ENCODE measurements at regions not wholly inside any gene's neighbourhood (a gene's known extent, or its start where the extent isn't known, plus 50 kb on each side); places are given as distances from the start of the nearest gene placed in this dataset.
A peak's percentile ranks its signal among the peaks of the same experiment; 100 is the strongest.

GRCh38 chr17:77875051-77875780 is 83.3 kb upstream of the TNRC6C start:
- H3K4me1 ChIP-seq (ENCODE audit: insufficient read depth, low read length): no peaks in the 10 kb centered on the region
- no peaks in the 10 kb centered on the region for H3K36me3 ChIP-seq (ENCODE audit: low read depth, low read length)
- intact Hi-C loops (cut with micrococcal nuclease): no loop called here
- no peaks in the 10 kb centered on the region for H3K79me2 ChIP-seq (ENCODE audit: low read length)
- ATAC-seq: no peak
- H4K20me1 ChIP-seq (ENCODE audit: low read length): no peaks in the 10 kb centered on the region
- peaks cover 63% of the 10 kb centered on the region for H3K27me3 ChIP-seq (ENCODE audit: low read length)
- H2AFZ ChIP-seq (ENCODE audit: low read length): no peak overlapping the region
- H3K9me3 ChIP-seq (ENCODE audit: low read length): peaks cover 8% of the 10 kb centered on the region; the same call in 1 of the 2 replicates
- no peak overlapping the region for H3K4me3 ChIP-seq (ENCODE audit: low read length)
- no peaks in the 10 kb centered on the region for H3K9me2 ChIP-seq (replicated peaks; ENCODE audit: low read length)
- H3K27ac ChIP-seq (ENCODE audit: low read length): no peak overlapping the region
- no peak for DNase-seq
- H3K4me2 ChIP-seq (ENCODE audit: low read length): no peak overlapping the region
- no peaks in the 10 kb centered on the region for H3F3A ChIP-seq (ENCODE audit: low read length, unreplicated experiment)
- POLR2A ChIA-PET (ENCODE audit: unreplicated experiment): no interaction called here
- CTCF ChIA-PET: no interaction called here
- no peak for TF ChIP-seq EZH2 (IDR thresholded peaks at IDR 0.05; ENCODE audit: low read length, unreplicated experiment)
- BruUV-seq (replicated peaks): no TSS peak
- H3K9ac ChIP-seq (ENCODE audit: low read length): no peak overlapping the region

DNA sequence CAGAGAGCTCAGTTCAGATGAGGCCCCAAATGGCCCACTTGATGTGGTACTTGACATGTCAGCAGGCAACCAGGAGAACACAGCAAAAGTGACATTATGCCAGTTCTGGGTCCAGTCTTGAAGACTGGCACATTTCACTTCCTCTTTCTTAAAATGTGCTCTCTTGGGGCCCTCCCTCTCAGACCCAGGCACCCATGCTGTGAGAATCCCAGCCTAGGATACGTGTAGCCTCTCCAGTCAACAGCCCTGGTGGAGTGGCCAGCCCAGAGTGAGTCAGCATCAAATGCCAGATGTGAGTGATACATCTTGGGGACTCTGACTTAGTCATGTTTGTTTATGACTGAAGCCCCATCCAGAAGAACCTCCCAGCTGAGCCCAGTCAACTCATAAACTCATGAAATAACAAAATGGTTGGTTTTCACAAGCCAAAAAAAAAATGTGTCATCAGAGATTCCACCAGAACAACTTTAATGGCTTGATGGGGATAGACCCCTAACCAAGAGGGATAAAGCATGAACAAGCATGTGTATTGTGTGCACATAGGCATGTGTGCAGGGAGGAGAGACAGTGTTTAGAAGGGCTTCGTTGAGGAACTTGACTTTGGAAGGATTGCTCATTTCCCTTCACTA is 82.5 kb upstream of the TNRC6C start:
- peaks cover 65% of the 10 kb centered on the region for H3K27me3 ChIP-seq (ENCODE audit: low read length)
- CTCF ChIA-PET: no interaction called here
- no peaks in the 10 kb centered on the region for H3K79me2 ChIP-seq (ENCODE audit: low read length)
- H3K4me2 ChIP-seq (ENCODE audit: low read length): no peak overlapping the region
- ATAC-seq: 0 out of 2 replicates have a peak, but pooled peaks have one; percentile 31
- peak; percentile 11 for DNase-seq
- H3K36me3 ChIP-seq (ENCODE audit: low read depth, low read length): no peaks in the 10 kb centered on the region
- no peaks in the 10 kb centered on the region for H4K20me1 ChIP-seq (ENCODE audit: low read length)
- H3K4me3 ChIP-seq (ENCODE audit: low read length): no peak overlapping the region
- TF ChIP-seq, protein P1, sequence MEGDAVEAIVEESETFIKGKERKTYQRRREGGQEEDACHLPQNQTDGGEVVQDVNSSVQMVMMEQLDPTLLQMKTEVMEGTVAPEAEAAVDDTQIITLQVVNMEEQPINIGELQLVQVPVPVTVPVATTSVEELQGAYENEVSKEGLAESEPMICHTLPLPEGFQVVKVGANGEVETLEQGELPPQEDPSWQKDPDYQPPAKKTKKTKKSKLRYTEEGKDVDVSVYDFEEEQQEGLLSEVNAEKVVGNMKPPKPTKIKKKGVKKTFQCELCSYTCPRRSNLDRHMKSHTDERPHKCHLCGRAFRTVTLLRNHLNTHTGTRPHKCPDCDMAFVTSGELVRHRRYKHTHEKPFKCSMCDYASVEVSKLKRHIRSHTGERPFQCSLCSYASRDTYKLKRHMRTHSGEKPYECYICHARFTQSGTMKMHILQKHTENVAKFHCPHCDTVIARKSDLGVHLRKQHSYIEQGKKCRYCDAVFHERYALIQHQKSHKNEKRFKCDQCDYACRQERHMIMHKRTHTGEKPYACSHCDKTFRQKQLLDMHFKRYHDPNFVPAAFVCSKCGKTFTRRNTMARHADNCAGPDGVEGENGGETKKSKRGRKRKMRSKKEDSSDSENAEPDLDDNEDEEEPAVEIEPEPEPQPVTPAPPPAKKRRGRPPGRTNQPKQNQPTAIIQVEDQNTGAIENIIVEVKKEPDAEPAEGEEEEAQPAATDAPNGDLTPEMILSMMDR (conservative IDR thresholded peaks at IDR 0.05; ENCODE audit: low read depth, low read length): no peak
- TF ChIP-seq EZH2 (IDR thresholded peaks at IDR 0.05; ENCODE audit: low read length, unreplicated experiment) (no peak), EZH2phosphoT487 (IDR thresholded peaks at IDR 0.05; ENCODE audit: borderline replicate concordance, low read length) (no peak)
- no TSS peak for BruUV-seq (replicated peaks)
- POLR2A ChIA-PET (ENCODE audit: unreplicated experiment): no interaction called here
- H3K4me1 ChIP-seq (ENCODE audit: insufficient read depth, low read length): no peaks in the 10 kb centered on the region
- H3K9me2 ChIP-seq (replicated peaks; ENCODE audit: low read length): no peaks in the 10 kb centered on the region
- no peaks in the 10 kb centered on the region for H3F3A ChIP-seq (ENCODE audit: low read length, unreplicated experiment)
- no peak overlapping the region for H3K27ac ChIP-seq (ENCODE audit: low read length)
- intact Hi-C loops (cut with micrococcal nuclease): no loop called here
- H3K9me3 ChIP-seq (ENCODE audit: low read length): peaks cover 8% of the 10 kb centered on the region; the same call in 1 of the 2 replicates
- no peak overlapping the region for H3K9ac ChIP-seq (ENCODE audit: low read length)
- H2AFZ ChIP-seq (ENCODE audit: low read length): no peak overlapping the region

DNA sequence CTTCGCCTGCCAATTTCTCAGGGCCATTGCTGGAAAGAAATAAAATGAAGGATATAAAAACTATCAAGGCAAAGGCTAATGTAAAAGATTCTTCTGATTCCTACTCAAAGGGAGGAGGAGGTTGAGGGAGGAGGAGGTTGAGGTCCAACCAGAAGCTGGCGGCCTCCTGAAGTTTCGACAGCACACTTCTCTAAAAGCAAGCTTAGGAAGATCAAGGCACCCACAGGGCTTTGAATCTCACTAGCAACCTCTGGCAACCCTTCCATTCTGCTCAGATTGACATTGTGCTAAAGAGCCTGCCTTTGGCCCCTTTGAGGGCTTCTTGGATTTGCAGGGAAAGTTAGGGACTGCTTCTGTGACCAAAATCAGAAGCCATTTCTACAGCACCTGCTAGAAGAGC is 81.5 kb upstream of the TNRC6C start:
- Histone ChIP-seq H3K4me3 (ENCODE audit: low read length) (no peak overlapping the region), H3K4me1 (ENCODE audit: insufficient read depth, low read length) (no peaks in the 10 kb centered on the region), H3K4me2 (ENCODE audit: low read length) (no peak overlapping the region), H3K27me3 (ENCODE audit: low read length) (peaks cover 71% of the 10 kb centered on the region), H3K9me2 (replicated peaks; ENCODE audit: low read length) (no peaks in the 10 kb centered on the region), H3K27ac (ENCODE audit: low read length) (no peak overlapping the region), H2AFZ (ENCODE audit: low read length) (no peak overlapping the region), H3F3A (ENCODE audit: low read length, unreplicated experiment) (no peaks in the 10 kb centered on the region), H3K36me3 (ENCODE audit: low read depth, low read length) (no peaks in the 10 kb centered on the region), H3K9ac (ENCODE audit: low read length) (no peak overlapping the region), H3K9me3 (ENCODE audit: low read length) (peaks cover 8% of the 10 kb centered on the region; the same call in 1 of the 2 replicates), H4K20me1 (ENCODE audit: low read length) (no peaks in the 10 kb centered on the region), H3K79me2 (ENCODE audit: low read length) (no peaks in the 10 kb centered on the region)
- DNase-seq: no peak
- TF ChIP-seq, protein P1 (conservative IDR thresholded peaks at IDR 0.05; ENCODE audit: low read depth, low read length): no peak
- no peak for TF ChIP-seq EZH2phosphoT487 (IDR thresholded peaks at IDR 0.05; ENCODE audit: borderline replicate concordance, low read length)
- TF ChIP-seq EZH2 (IDR thresholded peaks at IDR 0.05; ENCODE audit: low read length, unreplicated experiment): no peak
- no TSS peak for BruUV-seq (replicated peaks)
- intact Hi-C loops (cut with micrococcal nuclease): no loop called here
- CTCF ChIA-PET: no interaction called here
- POLR2A ChIA-PET (ENCODE audit: unreplicated experiment): no interaction called here
- no peak for ATAC-seq

Data from PC-3 (cell line).